OCI-LY3 (cell line): ENCODE measurements at regions not wholly inside any gene's neighbourhood (a gene's known extent, or its start where the extent isn't known, plus 50 kb on each side); places are given as distances from the start of the nearest gene placed in this dataset.

Experiments
- H2AFZ ChIP-seq: fragments of 200-600, 300-600 bp; shearing (Covaris generic); 2 replicates; pipeline ENCODE4 v1.6.0; 2014; ENCODE audit warnings: antibody characterized with exemption, low read depth, low read length
- H3K27ac ChIP-seq: fragments of 200-600, 300-600 bp; sonication (generic); 2 replicates; pipeline ENCODE4 v1.5.1; 2014; ENCODE audit warnings: mild to moderate bottlenecking, low read length, moderate library complexity, mixed read lengths
- H3K27me3 ChIP-seq: fragments of 200-600, 300-600 bp; sonication (generic); 2 replicates; pipeline ENCODE4 v1.6.1; 2014; ENCODE audit warnings: low read depth, low read length, mixed read lengths
- H3K36me3 ChIP-seq: fragments of 200-600, 300-600 bp; sonication (generic); replicated peaks from 2 replicates; pipeline ENCODE3; 2014; ENCODE audit warnings: low read depth, low read length, mixed read lengths
- H3K4me1 ChIP-seq: fragments of 300-600, 200-600 bp; sonication (generic); 2 replicates; pipeline ENCODE4 v1.6.1; 2014; ENCODE audit warnings: low read length, mixed read lengths
- H3K4me2 ChIP-seq: fragments of 200-600, 300-600 bp; sonication (generic); 2 replicates; pipeline ENCODE4 v1.6.1; 2014; ENCODE audit warnings: low read length, mixed read lengths
- H3K4me3 ChIP-seq: fragments of 300-600, 200-600 bp; sonication (generic); 2 replicates; pipeline ENCODE4 v1.5.1; 2014; ENCODE audit warnings: antibody characterized with exemption, mild to moderate bottlenecking, low read length, moderate library complexity
- H3K79me2 ChIP-seq: fragments of 300-600, 200-600 bp; shearing (Covaris generic); 2 replicates; pipeline ENCODE4 v1.6.1; 2014; ENCODE audit warnings: mild to moderate bottlenecking, low read length, mixed read lengths
- H3K9ac ChIP-seq: fragments of 300-600, 200-600 bp; shearing (Covaris generic); 2 replicates; pipeline ENCODE4 v1.6.0; 2014; ENCODE audit warnings: mild to moderate bottlenecking, low read length, moderate library complexity
- H3K9me3 ChIP-seq: fragments of 200-600, 300-600 bp; shearing (Covaris generic); 2 replicates; pipeline ENCODE4 v1.6.1; 2014; ENCODE audit warnings: low read length, mixed read lengths; ENCODE audit not compliant: insufficient read depth
- H4K20me1 ChIP-seq: fragments of 200-600, 300-600 bp; sonication (generic); 2 replicates; pipeline ENCODE4 v1.6.1; 2016; ENCODE audit warnings: low read length, mixed read lengths; ENCODE audit not compliant: insufficient read depth
- EZH2phosphoT487 ChIP-seq: fragments of 200-600 bp; shearing (Covaris generic); IDR thresholded peaks from 2 replicates; pipeline ENCODE4 v1.6.1; 2018; ENCODE audit warnings: antibody characterized with exemption, mixed run types, low read depth
- TF ChIP-seq, protein P1 (sequence below): fragments of 200-600, 300-600 bp; sonication (generic); IDR thresholded peaks from 2 replicates; pipeline ENCODE4 v1.5.1; 2014; ENCODE audit warnings: antibody characterized with exemption, low read length, low read depth

DNA sequence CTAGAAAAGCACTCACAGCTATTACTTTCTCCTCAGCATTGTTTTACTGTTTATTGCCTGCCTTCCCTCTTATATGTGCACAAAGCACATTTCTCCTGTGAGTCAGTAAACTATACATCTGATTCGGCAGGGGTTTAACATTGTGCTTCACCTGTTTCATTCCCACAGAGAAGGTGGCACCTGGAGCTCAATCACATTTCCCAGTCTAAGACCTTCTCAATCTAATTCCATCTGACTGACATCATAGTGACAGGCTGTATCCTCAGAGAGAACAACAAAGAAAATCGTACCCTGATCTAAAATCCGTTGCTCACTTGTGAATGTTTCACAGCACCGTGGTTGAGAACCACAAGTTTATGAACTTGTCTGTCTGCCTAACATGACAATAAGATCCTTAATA is 92.4 kb upstream of the CAST start:
- Histone ChIP-seq H2AFZ (no peak overlapping the region), H3K9me3 (no peaks in the 10 kb centered on the region), H3K4me2 (no peak overlapping the region), H3K4me3 (no peak overlapping the region), H3K4me1 (peaks cover 12% of the 10 kb centered on the region), H3K9ac (no peak overlapping the region), H4K20me1 (no peaks in the 10 kb centered on the region), H3K27me3 (no peaks in the 10 kb centered on the region), H3K79me2 (no peaks in the 10 kb centered on the region), H3K27ac (no peak overlapping the region), H3K36me3 (no peaks in the 10 kb centered on the region)
- TF ChIP-seq, protein P1, sequence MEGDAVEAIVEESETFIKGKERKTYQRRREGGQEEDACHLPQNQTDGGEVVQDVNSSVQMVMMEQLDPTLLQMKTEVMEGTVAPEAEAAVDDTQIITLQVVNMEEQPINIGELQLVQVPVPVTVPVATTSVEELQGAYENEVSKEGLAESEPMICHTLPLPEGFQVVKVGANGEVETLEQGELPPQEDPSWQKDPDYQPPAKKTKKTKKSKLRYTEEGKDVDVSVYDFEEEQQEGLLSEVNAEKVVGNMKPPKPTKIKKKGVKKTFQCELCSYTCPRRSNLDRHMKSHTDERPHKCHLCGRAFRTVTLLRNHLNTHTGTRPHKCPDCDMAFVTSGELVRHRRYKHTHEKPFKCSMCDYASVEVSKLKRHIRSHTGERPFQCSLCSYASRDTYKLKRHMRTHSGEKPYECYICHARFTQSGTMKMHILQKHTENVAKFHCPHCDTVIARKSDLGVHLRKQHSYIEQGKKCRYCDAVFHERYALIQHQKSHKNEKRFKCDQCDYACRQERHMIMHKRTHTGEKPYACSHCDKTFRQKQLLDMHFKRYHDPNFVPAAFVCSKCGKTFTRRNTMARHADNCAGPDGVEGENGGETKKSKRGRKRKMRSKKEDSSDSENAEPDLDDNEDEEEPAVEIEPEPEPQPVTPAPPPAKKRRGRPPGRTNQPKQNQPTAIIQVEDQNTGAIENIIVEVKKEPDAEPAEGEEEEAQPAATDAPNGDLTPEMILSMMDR, result no peak
- no peak for TF ChIP-seq EZH2phosphoT487

DNA sequence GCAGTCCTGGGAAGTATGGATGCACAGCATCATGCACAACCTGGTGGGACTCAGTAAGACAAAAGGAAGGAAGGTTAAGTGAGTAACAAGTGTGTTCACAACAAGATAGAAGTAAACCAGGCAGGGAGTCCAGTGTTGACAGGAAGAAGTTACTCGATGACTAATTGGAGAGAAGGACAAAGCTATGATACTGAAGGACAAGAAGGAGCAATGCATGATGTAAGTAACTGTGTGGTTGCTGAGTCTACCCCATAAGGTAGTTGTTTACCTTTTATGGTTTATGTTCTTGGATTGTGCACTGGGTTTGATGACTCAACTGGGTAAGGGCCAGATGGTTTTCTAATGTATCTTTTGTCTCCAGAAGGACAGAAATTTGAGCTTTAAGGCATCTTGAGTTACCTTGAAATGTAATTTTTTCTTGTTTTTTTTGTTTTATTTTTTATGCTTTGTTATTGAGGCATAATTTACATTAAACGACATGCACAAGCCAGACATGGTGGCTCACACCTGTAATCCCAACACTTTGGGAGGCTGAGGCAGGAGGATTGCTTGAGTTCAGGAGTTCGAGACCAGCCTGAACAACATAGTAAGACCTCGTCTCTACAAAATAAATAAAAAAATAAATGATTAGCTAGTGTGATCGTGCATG is 89.2 kb upstream of the CAST start:
- H3K36me3 ChIP-seq, result no peaks in the 10 kb centered on the region
- no peak overlapping the region for H3K4me3 ChIP-seq
- H4K20me1 ChIP-seq, result no peaks in the 10 kb centered on the region
- H3K27me3 ChIP-seq, result no peaks in the 10 kb centered on the region
- H3K4me2 ChIP-seq, result no peak overlapping the region
- H3K79me2 ChIP-seq, result no peaks in the 10 kb centered on the region
- TF ChIP-seq, protein P1, result no peak
- TF ChIP-seq EZH2phosphoT487, result no peak
- no peak overlapping the region for H3K9ac ChIP-seq
- H2AFZ ChIP-seq, result no peak overlapping the region
- no peak overlapping the region for H3K27ac ChIP-seq
- H3K9me3 ChIP-seq, result no peaks in the 10 kb centered on the region
- no peaks in the 10 kb centered on the region for H3K4me1 ChIP-seq

DNA sequence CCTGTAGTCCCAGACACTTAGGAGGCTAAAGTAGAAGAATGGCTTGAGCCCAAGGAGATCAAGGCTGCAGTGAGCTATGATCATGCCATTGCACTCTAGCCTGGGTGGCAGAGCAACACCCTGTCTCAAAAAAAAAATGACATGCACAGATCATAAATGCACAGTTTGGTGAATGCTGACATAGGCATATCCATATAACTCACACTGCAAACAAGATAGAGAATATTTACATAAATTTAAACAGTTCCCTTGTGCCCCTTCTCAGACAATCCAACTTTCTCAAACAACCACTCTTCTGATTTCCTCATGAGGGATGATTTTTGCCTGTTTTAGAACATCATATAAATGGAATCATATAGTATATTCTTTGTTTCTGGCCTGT is 88.7 kb upstream of the CAST start:
- H3K36me3 ChIP-seq, result no peaks in the 10 kb centered on the region
- no peak overlapping the region for H2AFZ ChIP-seq
- no peaks in the 10 kb centered on the region for H3K4me1 ChIP-seq
- no peak overlapping the region for H3K9ac ChIP-seq
- no peaks in the 10 kb centered on the region for H3K27me3 ChIP-seq
- H3K27ac ChIP-seq, result no peak overlapping the region
- H3K4me3 ChIP-seq, result no peak overlapping the region
- TF ChIP-seq EZH2phosphoT487, result no peak
- TF ChIP-seq, protein P1, result no peak
- no peak overlapping the region for H3K4me2 ChIP-seq
- H4K20me1 ChIP-seq, result no peaks in the 10 kb centered on the region
- no peaks in the 10 kb centered on the region for H3K79me2 ChIP-seq
- H3K9me3 ChIP-seq, result no peaks in the 10 kb centered on the region

DNA sequence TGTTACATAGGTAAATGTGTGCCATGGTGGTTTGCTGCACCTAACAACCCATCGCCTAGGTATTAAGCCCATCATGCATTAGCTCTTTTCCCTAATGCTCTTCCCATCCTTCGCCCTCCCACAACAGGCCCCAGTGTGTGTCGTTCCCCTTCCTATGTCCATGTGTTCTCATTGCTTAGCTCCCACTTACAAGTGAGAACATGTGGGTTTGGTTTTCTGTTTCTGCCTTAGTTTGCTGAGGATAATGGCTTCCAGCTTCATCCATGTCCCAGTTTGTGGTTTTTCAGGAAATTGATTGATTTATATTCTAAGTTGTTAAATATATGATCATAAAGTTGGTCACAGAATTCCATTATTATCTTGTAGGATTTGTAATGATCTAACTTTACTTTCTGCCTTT is 85.3 kb upstream of the CAST start:
- Histone ChIP-seq H3K4me1 (no peaks in the 10 kb centered on the region), H3K4me2 (no peak overlapping the region), H2AFZ (no peak overlapping the region), H3K9ac (no peak overlapping the region), H3K9me3 (no peaks in the 10 kb centered on the region), H3K4me3 (no peak overlapping the region), H3K36me3 (no peaks in the 10 kb centered on the region), H3K27me3 (no peaks in the 10 kb centered on the region), H3K79me2 (no peaks in the 10 kb centered on the region), H3K27ac (no peak overlapping the region), H4K20me1 (no peaks in the 10 kb centered on the region)
- TF ChIP-seq EZH2phosphoT487, result no peak
- TF ChIP-seq, protein P1, result no peak
